Skeletal muscle tissue (tissue), 3 donors: ENCODE measurements at regions not wholly inside any gene's neighbourhood (a gene's known extent, or its start where the extent isn't known, plus 50 kb on each side); places are given as distances from the start of the nearest gene placed in this dataset.

Experiments used
- H3K27ac ChIP-seq: one replicate; pipeline ENCODE4 v1.7.0; 2013; ENCODE audit warnings: mild to moderate bottlenecking, low read depth, low read length, inconsistent platforms
- H3K27me3 ChIP-seq, 3 donors: one replicate each; pipeline ENCODE4 v1.7.0; 2013; ENCODE audit warnings: low read length in 3 of 3; ENCODE audit not compliant: control insufficient read depth in 3 of 3, insufficient read depth in 3 of 3
- H3K36me3 ChIP-seq, 3 donors: one replicate each; pipeline ENCODE4 v1.7.0; 2013; ENCODE audit warnings: low read length in 3 of 3; ENCODE audit not compliant: control insufficient read depth in 3 of 3, insufficient read depth in 3 of 3
- H3K4me1 ChIP-seq, 3 donors: one replicate each; pipeline ENCODE4 v1.7.0; 2013; ENCODE audit warnings: low read length in 3 of 3, mild to moderate bottlenecking in 3 of 3; ENCODE audit not compliant: control insufficient read depth in 3 of 3, insufficient read depth in 3 of 3
- H3K4me3 ChIP-seq, 3 donors: one replicate each; pipeline ENCODE4 v1.7.0; 2013; ENCODE audit warnings: low read length in 3 of 3
- H3K9ac ChIP-seq, 3 donors: one replicate each; pipeline ENCODE4 v1.7.0; 2013; ENCODE audit warnings: low read length in 3 of 3, mild to moderate bottlenecking in 3 of 3, moderate library complexity in 2 of 3, low read depth in 1 of 3
- H3K9me3 ChIP-seq, 3 donors: one replicate each; pipeline ENCODE4 v1.7.0; 2013; ENCODE audit warnings: low read length in 3 of 3; ENCODE audit not compliant: control insufficient read depth in 3 of 3
- donor health status: Osteomylitis.

GRCh38 chr17:77809814-77810213 is 148.7 kb upstream of the TNRC6C start:
- Histone ChIP-seq H3K27ac (no peak overlapping the region), H3K36me3 (no peaks in the 10 kb centered on the region), H3K9me3 (no peaks in the 10 kb centered on the region)

GRCh38 chr17:77810536-77810935 is 148.0 kb upstream of the TNRC6C start:
- Histone ChIP-seq H3K4me3 (peak overlapping the region; percentile 9 to 54 (median 34)), H3K27ac (peak overlapping the region; percentile 75), H3K9ac (peak overlapping the region in 1 of 3 donors; percentile 58), H3K4me1 (peaks cover 24 to 42% (median 40%) of the 10 kb centered on the region in 3 donors), H3K27me3 (no peaks in the 10 kb centered on the region), H3K9me3 (no peaks in the 10 kb centered on the region), H3K36me3 (no peaks in the 10 kb centered on the region)

More at GRCh38 chr17:77809814-77810213, 148.7 kb upstream of the TNRC6C start:
- Histone ChIP-seq H3K4me3 (no peak overlapping the region), H3K9ac (no peak overlapping the region), H3K4me1 (peaks cover 20 to 37% (median 33%) of the 10 kb centered on the region in 3 donors), H3K27me3 (no peaks in the 10 kb centered on the region)

- no peaks in the 10 kb centered on the region for H3K36me3 ChIP-seq
- peak overlapping the region; percentile 75 for H3K27ac ChIP-seq
- no peak overlapping the region for H3K4me3 ChIP-seq
- peaks cover 27 to 46% (median 44%) of the 10 kb centered on the region in 3 donors for H3K4me1 ChIP-seq
- H3K9me3 ChIP-seq, result no peaks in the 10 kb centered on the region
- H3K9ac ChIP-seq, result peak overlapping the region in 1 of 3 donors; percentile 58
- H3K27me3 ChIP-seq, result no peaks in the 10 kb centered on the region
These were observed 147.0 kb upstream of the TNRC6C start for GRCh38 chr17:77811521-77811920.

GRCh38 chr17:77814091-77814772 is 144.3 kb upstream of the TNRC6C start:
- no peaks in the 10 kb centered on the region for H3K36me3 ChIP-seq
- H3K4me1 ChIP-seq, result peaks cover 27 to 46% (median 44%) of the 10 kb centered on the region in 3 donors
- H3K4me3 ChIP-seq, result no peak overlapping the region
- H3K27me3 ChIP-seq, result no peaks in the 10 kb centered on the region
- no peak overlapping the region for H3K9ac ChIP-seq
- no peak overlapping the region for H3K27ac ChIP-seq
- no peaks in the 10 kb centered on the region for H3K9me3 ChIP-seq

- H3K27ac ChIP-seq, result peak overlapping the region; percentile 62
- peaks cover 25 to 41% (median 40%) of the 10 kb centered on the region in 3 donors for H3K4me1 ChIP-seq
- H3K36me3 ChIP-seq, result no peaks in the 10 kb centered on the region
- H3K9ac ChIP-seq, result peak overlapping the region in 2 of 3 donors; percentile 32 to 70
- no peaks in the 10 kb centered on the region for H3K9me3 ChIP-seq
- no peaks in the 10 kb centered on the region for H3K27me3 ChIP-seq
- H3K4me3 ChIP-seq, result peak overlapping the region in 1 of 3 donors; percentile 13
These were observed 143.2 kb upstream of the TNRC6C start for GRCh38 chr17:77815127-77815905.

- Histone ChIP-seq H3K4me3 (no peak overlapping the region), H3K9ac (no peak overlapping the region), H3K36me3 (no peaks in the 10 kb centered on the region), H3K27me3 (no peaks in the 10 kb centered on the region), H3K27ac (no peak overlapping the region), H3K9me3 (no peaks in the 10 kb centered on the region), H3K4me1 (peaks cover 7 to 29% (median 23%) of the 10 kb centered on the region in 3 donors)
These were observed 140.6 kb upstream of the TNRC6C start for GRCh38 chr17:77817953-77818352.

- Histone ChIP-seq H3K9me3 (no peaks in the 10 kb centered on the region), H3K4me1 (peaks cover 14 to 23% (median 18%) of the 10 kb centered on the region in 3 donors), H3K36me3 (no peaks in the 10 kb centered on the region)
These were observed 139.0 kb upstream of the TNRC6C start for GRCh38 chr17:77819497-77819896.

GRCh38 chr17:77821114-77821513 is 137.4 kb upstream of the TNRC6C start:
- Histone ChIP-seq H3K4me1 (peaks cover 9 to 12% (median 9%) of the 10 kb centered on the region in 3 donors), H3K9me3 (no peaks in the 10 kb centered on the region), H3K36me3 (no peaks in the 10 kb centered on the region), H3K9ac (no peak overlapping the region), H3K27me3 (no peaks in the 10 kb centered on the region), H3K4me3 (no peak overlapping the region), H3K27ac (no peak overlapping the region)

More at GRCh38 chr17:77819497-77819896, 139.0 kb upstream of the TNRC6C start:
- no peak overlapping the region for H3K4me3 ChIP-seq
- H3K27ac ChIP-seq, result no peak overlapping the region
- no peak overlapping the region for H3K9ac ChIP-seq
- H3K27me3 ChIP-seq, result no peaks in the 10 kb centered on the region

GRCh38 chr17:77822302-77823030 is 136.0 kb upstream of the TNRC6C start:
- Histone ChIP-seq H3K27ac (no peak overlapping the region), H3K9ac (no peak overlapping the region)

More at GRCh38 chr17:77822302-77823030, 136.0 kb upstream of the TNRC6C start:
- H3K27me3 ChIP-seq, result no peaks in the 10 kb centered on the region
- no peaks in the 10 kb centered on the region for H3K9me3 ChIP-seq
- peaks cover 9 to 12% (median 10%) of the 10 kb centered on the region in 3 donors for H3K4me1 ChIP-seq
- H3K4me3 ChIP-seq, result no peak overlapping the region
- H3K36me3 ChIP-seq, result no peaks in the 10 kb centered on the region
